Natural killer cell (primary cell): ENCODE measurements at regions not wholly inside any gene's neighbourhood (a gene's known extent, or its start where the extent isn't known, plus 50 kb on each side); places are given as distances from the start of the nearest gene placed in this dataset.

Experiments
- ATAC-seq, 3 donors: fragments of 150-1000 bp in 2 of 3; fragments of 200-7000 bp in 1 of 3; cut with Tn5 transposase; 1 replicate in 1 of 3; 2 replicates in 2 of 3; pipeline ENCODE4 v1.10.0; 2021; ENCODE audit warnings: mild to moderate bottlenecking in 2 of 3, moderate library complexity in 2 of 3
- DNase-seq, 2 donors: peaks; one replicate each; pipeline versions ENCODE4 v3.0.0 to v3.0.0-alpha.2; 2013 to 2021; ENCODE audit warnings: mixed read lengths in 1 of 2
- H3K27ac ChIP-seq: one replicate; pipeline ENCODE4 v1.5.1; 2013; ENCODE audit warnings: mild to moderate bottlenecking, low read length
- H3K27me3 ChIP-seq: one replicate; pipeline ENCODE4 v1.6.1; 2013; ENCODE audit warnings: low read length; ENCODE audit not compliant: control insufficient read depth, insufficient read depth
- H3K36me3 ChIP-seq: one replicate; pipeline ENCODE4 v1.6.1; 2013; ENCODE audit warnings: low read length; ENCODE audit not compliant: control insufficient read depth, insufficient read depth
- H3K4me1 ChIP-seq: one replicate; pipeline ENCODE4 v1.6.1; 2013; ENCODE audit warnings: low read length; ENCODE audit not compliant: control insufficient read depth, insufficient read depth
- H3K4me3 ChIP-seq: one replicate; pipeline ENCODE4 v1.5.1; 2013; ENCODE audit warnings: low read length
- H3K9me3 ChIP-seq: one replicate; pipeline ENCODE4 v1.6.1; 2013; ENCODE audit warnings: low read length; ENCODE audit not compliant: control insufficient read depth, insufficient read depth
- H3K27ac Mint-ChIP-seq, 2 donors: one replicate each; pipeline ENCODE4 v1.8.0; 2022; ENCODE audit warnings: mild to moderate bottlenecking in 2 of 2, mixed read lengths in 2 of 2, moderate library complexity in 1 of 2
- H3K27me3 Mint-ChIP-seq, 2 donors: one replicate each; pipeline ENCODE4 v1.8.0; 2022; ENCODE audit warnings: low read depth in 2 of 2, mixed read lengths in 2 of 2
- H3K36me3 Mint-ChIP-seq: one replicate; pipeline ENCODE4 v1.8.0; 2022; ENCODE audit warnings: mixed read lengths
- H3K4me1 Mint-ChIP-seq, 2 donors: one replicate each; pipeline ENCODE4 v1.8.0; 2022; ENCODE audit warnings: mixed read lengths in 2 of 2
- H3K4me3 Mint-ChIP-seq: one replicate; pipeline ENCODE4 v1.8.0; 2022; ENCODE audit warnings: mild to moderate bottlenecking, moderate library complexity, mixed read lengths
- H3K9me3 Mint-ChIP-seq, 2 donors: one replicate each; pipeline ENCODE4 v1.8.0; 2022; ENCODE audit warnings: mixed read lengths in 2 of 2
- WGBS: methylation state at CpG from one replicate; pipeline ENCODE4 v1.1.7; 2013; ENCODE audit warnings: missing lambda C conversion rate; ENCODE audit not compliant: insufficient coverage; 5-methylcytosine and 5-hydroxymethylcytosine counted together
- intact Hi-C: fragments of 100-400 bp; cut with micrococcal nuclease; formaldehyde crosslinking; loops from one replicate; pipeline ENCODE4 v1.14.2; 2022
- TF ChIP-seq, protein P1 (sequence below): fragments of 200-600 bp; IDR thresholded peaks from one replicate; pipeline ENCODE4 v1.8.0; 2022; ENCODE audit warnings: antibody characterized with exemption

GRCh38 chr11:134615041-134615615, 203.1 kb upstream of the B3GAT1 start:
- no peaks in the 10 kb centered on the region for H3K36me3 ChIP-seq
- H3K36me3 Mint-ChIP-seq: no peaks in the 10 kb centered on the region
- H3K4me1 ChIP-seq: no peaks in the 10 kb centered on the region
- H3K9me3 ChIP-seq: no peaks in the 10 kb centered on the region
- H3K4me3 Mint-ChIP-seq: no peak overlapping the region
- peaks cover 6 to 8% of the 10 kb centered on the region in 2 donors for H3K27me3 Mint-ChIP-seq
- intact Hi-C loops: no loop called here
- H3K27ac ChIP-seq: no peak overlapping the region
- no peak overlapping the region for H3K4me3 ChIP-seq
- no peaks in the 10 kb centered on the region for H3K9me3 Mint-ChIP-seq
- H3K27me3 ChIP-seq: no peaks in the 10 kb centered on the region
- ATAC-seq (peak in 1 of 3 donors; percentile 14), DNase-seq (no peak)
- no peaks in the 10 kb centered on the region for H3K4me1 Mint-ChIP-seq
- H3K27ac Mint-ChIP-seq: no peak overlapping the region
- TF ChIP-seq, protein P1, sequence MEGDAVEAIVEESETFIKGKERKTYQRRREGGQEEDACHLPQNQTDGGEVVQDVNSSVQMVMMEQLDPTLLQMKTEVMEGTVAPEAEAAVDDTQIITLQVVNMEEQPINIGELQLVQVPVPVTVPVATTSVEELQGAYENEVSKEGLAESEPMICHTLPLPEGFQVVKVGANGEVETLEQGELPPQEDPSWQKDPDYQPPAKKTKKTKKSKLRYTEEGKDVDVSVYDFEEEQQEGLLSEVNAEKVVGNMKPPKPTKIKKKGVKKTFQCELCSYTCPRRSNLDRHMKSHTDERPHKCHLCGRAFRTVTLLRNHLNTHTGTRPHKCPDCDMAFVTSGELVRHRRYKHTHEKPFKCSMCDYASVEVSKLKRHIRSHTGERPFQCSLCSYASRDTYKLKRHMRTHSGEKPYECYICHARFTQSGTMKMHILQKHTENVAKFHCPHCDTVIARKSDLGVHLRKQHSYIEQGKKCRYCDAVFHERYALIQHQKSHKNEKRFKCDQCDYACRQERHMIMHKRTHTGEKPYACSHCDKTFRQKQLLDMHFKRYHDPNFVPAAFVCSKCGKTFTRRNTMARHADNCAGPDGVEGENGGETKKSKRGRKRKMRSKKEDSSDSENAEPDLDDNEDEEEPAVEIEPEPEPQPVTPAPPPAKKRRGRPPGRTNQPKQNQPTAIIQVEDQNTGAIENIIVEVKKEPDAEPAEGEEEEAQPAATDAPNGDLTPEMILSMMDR: no peak
- 80% methylated on average over 5 of the region's 5 CpGs for WGBS

DNA sequence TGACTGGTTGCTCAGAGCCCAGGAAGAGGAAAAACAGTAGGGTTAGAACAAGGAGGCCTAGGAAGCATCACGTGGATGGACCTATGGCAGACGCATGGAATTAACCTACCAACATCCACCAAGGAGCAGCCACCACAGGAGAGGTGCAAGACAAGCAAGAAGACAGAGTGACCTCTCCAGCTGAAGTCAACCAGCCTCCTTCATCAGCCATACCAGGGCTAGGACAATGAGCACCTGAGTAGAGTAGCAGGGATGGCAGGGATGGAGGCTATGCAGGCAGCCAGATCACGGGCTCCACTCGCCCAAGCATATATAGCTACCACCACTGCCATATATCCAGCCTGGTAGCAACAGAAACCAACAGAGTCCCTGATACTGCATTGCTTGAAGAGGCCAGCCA, 202.1 kb upstream of the B3GAT1 start:
- intact Hi-C loops: no loop called here
- no peaks in the 10 kb centered on the region for H3K9me3 Mint-ChIP-seq
- TF ChIP-seq, protein P1: no peak
- Histone ChIP-seq H3K4me1 (no peaks in the 10 kb centered on the region), H3K9me3 (no peaks in the 10 kb centered on the region), H3K36me3 (no peaks in the 10 kb centered on the region), H3K4me3 (no peak overlapping the region), H3K27me3 (no peaks in the 10 kb centered on the region), H3K27ac (no peak overlapping the region)
- no peak overlapping the region for H3K4me3 Mint-ChIP-seq
- peaks cover 11 to 12% of the 10 kb centered on the region in 2 donors for H3K27me3 Mint-ChIP-seq
- ATAC-seq (no peak), DNase-seq (no peak)
- no peaks in the 10 kb centered on the region for H3K36me3 Mint-ChIP-seq
- no peak overlapping the region for H3K27ac Mint-ChIP-seq
- 72% methylated on average over 4 of the region's 4 CpGs for WGBS
- H3K4me1 Mint-ChIP-seq: no peaks in the 10 kb centered on the region

- no peak overlapping the region for H3K4me3 Mint-ChIP-seq
- H3K36me3 Mint-ChIP-seq: no peaks in the 10 kb centered on the region
- Histone ChIP-seq H3K4me1 (no peaks in the 10 kb centered on the region), H3K9me3 (no peaks in the 10 kb centered on the region), H3K4me3 (no peak overlapping the region), H3K27me3 (no peaks in the 10 kb centered on the region), H3K36me3 (no peaks in the 10 kb centered on the region), H3K27ac (no peak overlapping the region)
- no peak overlapping the region for H3K27ac Mint-ChIP-seq
- DNase-seq (no peak), ATAC-seq (no peak)
- no peaks in the 10 kb centered on the region for H3K4me1 Mint-ChIP-seq
- H3K9me3 Mint-ChIP-seq: no peaks in the 10 kb centered on the region
- 92% methylated on average over 9 of the region's 9 CpGs for WGBS
- intact Hi-C loops: no loop called here
- TF ChIP-seq, protein P1: no peak
- peaks cover 12 to 17% of the 10 kb centered on the region in 2 donors for H3K27me3 Mint-ChIP-seq
Observed at GRCh38 chr11:134613646-134614045, 201.6 kb upstream of the B3GAT1 start.
